Left lobe of liver (tissue), 2 donors: ENCODE measurements at regions not wholly inside any gene's neighbourhood (a gene's known extent, or its start where the extent isn't known, plus 50 kb on each side); places are given as distances from the start of the nearest gene placed in this dataset.

Experiments
- ATAC-seq: fragments of 200-7000 bp; cut with Tn5 transposase; one replicate; pipeline ENCODE4 v1.9.1; 2020; ENCODE audit warnings: mild to moderate bottlenecking, moderate library complexity
- DNase-seq: peaks from one replicate; pipeline ENCODE4 v3.0.0-alpha.2; 2020; ENCODE audit warnings: low spot score
- donor health status: DM: no; HTN: no; CAD: no; lungs with moderate emphysema.
- donor health status: DM: no; HTN: yes; CAD: no.

GRCh38 chr3:22971497-22971896 is 231.6 kb upstream of the UBE2E2 start:
- DNase-seq (no peak), ATAC-seq (no peak)

GRCh38 chr3:22977042-22977441 is 226.1 kb upstream of the UBE2E2 start:
- no peak for DNase-seq
- no peak for ATAC-seq

- no peak for DNase-seq
- ATAC-seq: no peak
These were observed 225.4 kb upstream of the UBE2E2 start for GRCh38 chr3:22977650-22978289.

- ATAC-seq (no peak), DNase-seq (no peak)
These were observed 223.5 kb upstream of the UBE2E2 start for GRCh38 chr3:22979581-22979980.

- ATAC-seq (no peak), DNase-seq (no peak)
These were observed 222.8 kb upstream of the UBE2E2 start for GRCh38 chr3:22980346-22980745.

DNA sequence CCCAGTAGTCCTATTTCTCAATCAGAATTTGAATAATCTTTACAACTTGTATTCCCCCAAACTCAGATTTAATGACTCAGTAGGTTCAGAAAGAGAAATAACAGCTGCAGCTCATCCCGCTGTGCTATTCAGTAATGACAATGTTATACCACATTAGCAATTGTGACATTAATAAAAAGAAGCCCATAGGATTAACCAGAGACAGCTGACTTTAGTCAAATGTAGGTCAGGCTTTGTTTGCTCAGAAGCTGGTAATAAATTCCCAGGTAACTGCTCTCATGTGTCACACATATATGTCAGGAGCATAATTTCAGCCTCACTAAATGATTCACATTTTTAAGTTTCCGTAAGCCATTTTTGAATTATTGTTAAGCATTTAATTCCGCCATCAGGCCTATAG is 222.0 kb upstream of the UBE2E2 start:
- ATAC-seq (no peak), DNase-seq (no peak)

DNA sequence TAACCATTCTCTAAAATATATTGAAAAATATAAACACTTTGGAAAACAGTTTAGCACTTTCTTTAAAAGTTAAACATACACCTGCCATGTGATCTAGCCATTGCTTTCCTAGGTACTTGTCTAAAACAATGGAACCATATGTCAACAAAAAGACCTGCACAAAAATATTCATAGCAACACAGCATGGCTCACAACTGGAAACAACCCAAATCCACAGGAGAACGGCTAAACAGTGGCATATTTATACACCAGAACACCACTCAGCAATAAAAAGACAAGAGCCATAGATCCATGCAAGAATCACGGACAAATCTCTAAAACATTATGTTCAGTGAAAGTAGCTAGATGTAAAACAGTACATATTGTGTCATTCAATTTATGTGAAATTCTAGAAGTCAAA is 221.3 kb upstream of the UBE2E2 start:
- ATAC-seq (no peak), DNase-seq (no peak)

DNA sequence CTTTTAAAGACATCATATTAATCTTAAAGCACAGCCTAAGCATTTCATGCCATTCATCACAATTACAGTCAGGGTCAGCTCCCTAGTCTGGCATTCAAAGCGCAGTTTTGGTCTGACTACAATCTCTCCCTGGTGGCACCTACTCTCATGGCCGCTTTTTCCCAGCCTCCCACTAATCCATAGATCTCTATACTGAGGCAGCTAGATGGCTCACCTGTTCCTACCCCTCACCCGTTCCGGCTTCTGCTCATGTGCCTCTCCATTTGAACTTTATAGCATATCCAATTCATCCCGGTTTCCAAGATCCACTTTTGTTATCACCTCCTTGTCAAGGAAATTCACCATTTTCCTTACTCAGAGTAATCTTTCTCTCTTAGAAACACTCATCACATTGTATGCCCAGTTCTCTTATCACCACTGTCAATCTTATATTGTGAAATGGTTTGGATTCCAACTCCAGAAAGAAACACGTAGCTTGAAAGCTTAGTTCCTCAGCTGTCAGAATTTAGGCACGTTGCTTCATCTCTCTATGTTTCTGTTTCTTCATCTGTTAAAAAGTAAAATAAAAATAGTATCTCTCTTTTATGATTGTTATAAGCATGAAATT is 220.0 kb upstream of the UBE2E2 start:
- no peak for DNase-seq
- ATAC-seq: no peak

- DNase-seq: no peak
- ATAC-seq: no peak
These were observed 216.2 kb upstream of the UBE2E2 start for GRCh38 chr3:22986958-22987357.

DNA sequence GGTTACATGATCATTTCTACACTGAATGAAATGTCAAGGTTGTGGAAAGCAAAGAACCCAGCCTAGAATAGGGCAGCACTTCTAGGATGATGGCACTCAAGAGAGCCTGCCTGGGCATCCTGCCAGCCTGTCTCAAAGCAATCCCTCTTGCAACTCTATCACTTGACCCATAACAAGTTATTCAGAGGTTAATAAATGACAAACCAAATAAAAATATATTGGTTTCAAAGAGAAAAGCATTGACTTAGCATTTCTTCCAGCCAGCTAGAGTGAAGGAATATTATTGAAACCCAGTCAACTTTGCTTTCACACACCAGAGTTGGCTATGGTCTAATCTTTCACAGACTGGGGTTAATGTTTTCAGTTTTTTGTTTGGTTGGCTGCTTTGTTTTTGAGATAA is 214.6 kb upstream of the UBE2E2 start:
- ATAC-seq: no peak
- DNase-seq: no peak

DNA sequence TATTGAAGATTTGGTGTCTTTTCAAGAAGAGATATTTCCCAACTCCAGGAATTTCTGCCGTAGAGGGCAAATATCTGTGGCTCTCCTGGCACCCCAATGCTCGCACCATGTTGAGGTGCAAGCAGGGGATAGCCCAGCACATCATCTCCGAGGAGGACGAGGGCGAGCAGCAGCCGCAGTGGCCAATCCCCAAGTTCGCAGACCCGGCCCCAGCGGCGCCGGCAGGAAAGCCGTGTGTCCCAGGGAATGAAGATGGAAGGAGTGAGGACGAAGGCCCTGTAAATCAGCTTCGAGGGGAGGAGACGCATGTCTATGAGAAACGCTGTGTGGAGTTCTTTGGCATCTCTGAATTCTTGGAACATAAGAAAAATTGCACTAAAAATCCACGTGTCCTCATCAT is 213.4 kb upstream of the UBE2E2 start:
- ATAC-seq: no peak
- no peak for DNase-seq

DNA sequence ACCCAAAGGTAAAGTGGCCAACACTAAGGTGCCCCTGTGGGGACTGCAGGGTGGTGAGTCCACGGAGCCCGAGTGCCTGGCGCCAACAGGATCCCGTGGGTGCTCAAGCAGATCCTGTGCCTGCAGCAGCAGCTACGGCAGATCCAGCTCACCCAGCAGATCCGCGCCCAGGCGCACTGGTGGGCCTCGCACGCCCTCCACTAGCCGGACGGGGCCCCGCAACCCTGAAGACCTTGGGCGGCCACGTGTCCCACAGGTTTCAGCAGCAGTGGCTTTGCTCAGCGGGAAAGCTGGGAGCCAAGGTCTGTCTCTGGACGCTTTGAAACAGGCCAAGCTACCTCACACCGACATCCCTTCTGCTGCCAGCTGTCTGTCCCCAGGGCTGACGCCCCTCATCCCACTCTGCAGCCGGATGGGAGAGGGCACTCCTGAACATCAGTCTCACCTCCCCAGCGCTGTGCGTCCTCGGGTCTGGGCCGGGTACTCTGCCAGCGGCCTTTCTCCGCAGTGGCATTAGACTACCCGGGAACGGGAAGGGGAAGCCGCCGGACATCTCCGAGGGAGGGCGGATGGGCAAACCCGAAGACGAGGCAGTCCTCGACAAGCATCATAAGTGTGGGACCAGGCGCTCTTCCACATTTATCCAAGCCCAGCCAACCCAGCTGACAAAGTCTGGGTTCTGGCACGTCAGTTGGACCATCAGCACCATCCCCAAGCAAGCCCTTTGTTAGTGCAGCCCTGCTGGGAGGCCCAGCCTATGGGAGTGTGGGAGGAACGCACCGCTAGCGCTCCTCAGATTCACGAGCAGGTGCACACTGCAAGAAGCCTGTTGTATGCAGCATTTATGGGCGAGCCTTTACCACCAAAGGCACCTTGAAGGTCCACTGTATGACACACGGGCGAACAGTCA is 212.6 kb upstream of the UBE2E2 start:
- ATAC-seq: no peak

GRCh38 chr3:22994781-22995180 is 208.3 kb upstream of the UBE2E2 start:
- no peak for DNase-seq
- no peak for ATAC-seq

More for the DNA sequence above, 212.6 kb upstream of the UBE2E2 start:
- no peak for DNase-seq

- DNase-seq (no peak), ATAC-seq (no peak)
These were observed 206.1 kb upstream of the UBE2E2 start for GRCh38 chr3:22996920-22997571.

- no peak for DNase-seq
- ATAC-seq: no peak
These were observed 202.8 kb upstream of the UBE2E2 start for GRCh38 chr3:23000371-23000770.

- no peak for ATAC-seq
- no peak for DNase-seq
These were observed 201.0 kb upstream of the UBE2E2 start for GRCh38 chr3:23002151-23002550.

GRCh38 chr3:23002836-23003732 is 200.0 kb upstream of the UBE2E2 start:
- ATAC-seq: no peak

DNA sequence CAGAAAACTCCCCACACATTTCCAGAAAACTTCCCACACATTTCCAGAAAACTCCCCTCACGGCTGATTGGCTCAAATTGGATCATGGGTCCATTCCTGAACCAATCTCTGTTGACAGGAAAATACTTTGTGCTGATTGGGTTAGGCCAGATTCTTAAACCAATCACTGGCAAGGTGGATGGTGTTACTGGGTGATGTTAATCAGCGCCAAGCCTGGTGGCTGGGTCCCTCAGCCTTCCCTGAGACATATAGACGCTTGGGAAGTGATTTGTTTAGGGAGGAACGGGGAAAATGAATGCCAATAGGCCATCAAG is 199.4 kb upstream of the UBE2E2 start:
- ATAC-seq (no peak), DNase-seq (no peak)

More at GRCh38 chr3:23002836-23003732, 200.0 kb upstream of the UBE2E2 start:
- DNase-seq: no peak

- DNase-seq (no peak), ATAC-seq (no peak)
These were observed 198.2 kb upstream of the UBE2E2 start for GRCh38 chr3:23004971-23005370.

- no peak for ATAC-seq
- DNase-seq: no peak
These were observed 185.3 kb upstream of the UBE2E2 start for GRCh38 chr3:23017801-23018200.
